Epidermal melanocyte (primary cell): ENCODE measurements at regions not wholly inside any gene's neighbourhood (a gene's known extent, or its start where the extent isn't known, plus 50 kb on each side); places are given as distances from the start of the nearest gene placed in this dataset.

Experiments used
- DNase-seq: peaks from one replicate; pipeline ENCODE4 v3.0.0; 2011; ENCODE audit warnings: low spot score; ENCODE audit not compliant: insufficient read length

- no peak for DNase-seq
Measured at GRCh38 chr4:175530655-175531054, 281.4 kb downstream of the GPM6A start.

DNA sequence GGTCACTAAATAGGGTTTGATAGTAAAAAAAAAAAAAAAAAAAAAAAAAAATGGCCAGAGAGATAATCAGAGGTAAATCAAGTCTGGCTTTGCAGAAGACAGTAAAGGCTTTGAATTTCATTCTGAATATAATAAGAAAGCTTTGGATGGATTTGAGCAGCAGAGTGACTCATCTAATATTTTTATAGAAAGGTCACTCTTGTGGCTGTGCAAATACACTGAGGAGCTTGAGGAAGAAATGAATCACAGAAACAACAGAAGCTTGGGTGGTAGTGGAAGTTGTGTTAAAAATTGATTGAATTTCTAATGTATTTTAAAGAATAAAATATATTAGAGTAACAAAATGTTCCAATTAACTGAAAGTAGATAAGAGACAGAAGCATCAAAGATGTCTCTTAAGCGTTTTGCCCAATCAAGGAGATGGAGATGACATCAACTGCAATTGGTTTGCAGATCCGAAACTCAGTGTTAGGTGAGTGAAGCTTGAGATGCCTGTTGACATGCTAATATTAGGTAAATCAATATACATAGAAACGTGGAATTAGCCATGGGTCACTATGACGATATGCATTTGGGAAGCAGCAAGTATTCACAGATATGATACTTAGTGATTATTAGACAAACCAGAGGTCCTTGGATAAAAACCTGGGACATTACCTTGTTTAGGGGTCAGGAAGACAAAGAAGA is 280.5 kb downstream of the GPM6A start:
- no peak for DNase-seq

DNA sequence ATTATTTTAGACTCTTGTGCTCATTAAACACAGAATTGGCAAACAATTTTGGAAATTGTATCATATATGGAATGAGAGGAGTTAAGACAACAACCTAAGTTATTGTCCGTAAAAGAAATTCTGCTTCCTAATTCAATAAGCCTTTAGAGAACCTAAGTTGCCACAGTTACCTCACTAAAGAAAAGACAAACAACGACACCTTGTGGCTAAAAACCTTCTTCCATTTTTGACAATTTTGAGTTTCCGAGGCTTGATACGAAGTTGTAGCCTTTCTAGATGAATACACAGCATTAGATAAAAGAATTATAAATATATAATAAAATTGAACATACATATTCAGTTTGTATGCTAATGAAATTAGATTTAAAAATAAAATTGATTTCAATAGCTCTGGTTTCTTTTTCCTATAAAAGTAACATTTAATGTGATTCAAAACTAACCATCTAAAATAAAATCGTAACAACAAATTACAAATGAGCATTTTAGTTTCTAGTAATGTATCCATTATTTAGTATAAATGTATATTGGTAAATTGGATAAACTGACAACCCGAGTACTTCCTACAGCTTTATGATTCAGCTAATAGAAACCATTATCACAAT is 275.1 kb downstream of the GPM6A start:
- DNase-seq, result peak; percentile 29

DNA sequence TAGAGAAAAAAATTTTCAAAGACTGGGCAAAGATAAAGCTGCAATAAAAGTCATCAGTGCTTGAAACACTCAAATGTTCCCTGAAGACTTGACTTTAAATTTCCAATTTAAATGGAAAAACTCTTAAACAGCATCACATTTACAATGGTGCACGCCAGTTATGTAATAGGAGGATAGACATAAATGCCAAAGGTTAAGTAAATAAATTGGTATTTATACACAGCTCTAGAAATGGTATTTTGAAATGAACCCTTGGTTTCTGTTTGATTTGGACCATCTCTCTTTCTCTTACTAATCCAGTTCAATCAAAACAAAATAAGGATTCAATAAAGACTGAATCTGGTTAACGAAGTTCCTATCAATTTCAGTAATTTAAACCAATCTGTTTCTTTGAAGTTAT is 272.6 kb downstream of the GPM6A start:
- DNase-seq, result no peak

- no peak for DNase-seq
Measured at GRCh38 chr4:175540151-175540550, 271.9 kb downstream of the GPM6A start.

DNA sequence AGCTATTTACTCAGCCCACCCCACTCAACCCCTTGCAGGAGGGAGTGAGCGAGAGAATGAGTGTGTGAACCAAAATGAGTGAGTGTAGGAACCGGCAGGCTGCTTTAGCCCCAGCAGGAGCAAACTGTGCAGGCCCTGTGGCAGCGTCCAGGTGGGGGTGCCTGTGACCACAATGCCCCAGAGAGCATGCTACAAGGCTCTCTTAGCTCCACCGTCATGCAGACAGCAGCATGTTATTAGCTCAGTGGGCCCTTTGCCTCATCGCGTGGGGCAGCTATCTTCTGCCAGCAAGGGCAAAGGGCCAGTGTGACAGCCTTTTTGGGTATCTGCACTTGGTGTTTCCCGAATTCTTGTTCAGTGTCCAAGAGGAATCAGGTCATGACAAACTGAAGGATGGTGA is 271.3 kb downstream of the GPM6A start:
- no peak for DNase-seq

- no peak for DNase-seq
Measured at GRCh38 chr4:175542786-175543185, 269.3 kb downstream of the GPM6A start.

- no peak for DNase-seq
Measured at GRCh38 chr4:175559126-175559525, 252.9 kb downstream of the GPM6A start.

DNA sequence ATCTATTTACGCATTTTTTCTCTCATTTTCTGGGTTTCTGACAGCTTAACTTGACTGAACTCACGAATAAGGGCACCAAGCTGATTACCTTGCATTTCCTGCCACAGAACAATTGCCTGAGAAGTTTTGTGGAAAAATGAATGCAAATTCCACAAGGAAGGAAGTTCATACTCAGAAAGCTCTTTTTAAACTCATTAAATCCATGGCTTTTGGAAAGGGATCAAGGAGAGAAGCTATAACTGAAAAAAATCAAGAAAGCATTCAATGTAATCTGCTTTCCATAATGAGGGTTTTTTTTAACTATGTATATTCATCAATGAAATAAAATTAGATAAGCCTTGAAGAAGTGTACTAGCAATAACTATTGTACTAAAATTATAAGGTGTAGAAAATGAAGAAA is 252.5 kb downstream of the GPM6A start:
- DNase-seq, result no peak

DNA sequence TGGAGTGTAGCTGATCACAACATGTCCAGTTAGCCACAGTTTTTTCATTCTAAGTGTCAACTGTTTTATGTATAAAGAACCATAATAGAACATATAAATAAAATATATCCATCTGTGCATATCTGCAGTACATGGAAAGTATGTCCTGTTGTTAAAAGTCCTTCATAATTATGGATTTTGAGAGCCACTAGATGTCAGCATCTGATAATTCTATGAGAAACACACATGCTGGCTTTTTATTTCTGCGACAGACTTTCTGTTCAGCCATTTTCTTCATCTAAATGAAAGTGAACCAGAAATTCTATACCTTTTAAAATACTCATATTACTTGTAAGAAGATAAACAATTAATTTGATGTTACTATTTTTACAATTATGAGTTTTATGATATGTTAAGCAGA is 251.5 kb downstream of the GPM6A start:
- peak; percentile 46 for DNase-seq

DNA sequence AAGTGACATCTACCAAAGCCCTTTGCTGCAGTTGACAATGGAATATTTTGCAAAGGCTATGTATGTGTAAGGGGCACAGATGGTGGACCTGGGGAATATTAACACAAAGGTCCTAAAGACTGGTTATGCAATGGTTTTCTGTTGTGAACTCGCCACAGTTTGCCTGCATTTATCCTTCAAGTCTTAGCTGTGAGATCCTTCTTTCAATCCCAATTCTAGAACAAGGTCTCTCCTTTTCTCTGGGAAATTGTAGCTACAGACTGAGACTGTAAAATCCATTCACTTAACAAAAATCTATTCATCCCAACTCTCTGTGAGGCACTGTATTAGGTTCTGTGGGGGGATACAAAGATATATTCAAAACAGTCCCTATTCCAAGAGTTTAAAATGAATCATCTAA is 250.4 kb downstream of the GPM6A start:
- no peak for DNase-seq

DNA sequence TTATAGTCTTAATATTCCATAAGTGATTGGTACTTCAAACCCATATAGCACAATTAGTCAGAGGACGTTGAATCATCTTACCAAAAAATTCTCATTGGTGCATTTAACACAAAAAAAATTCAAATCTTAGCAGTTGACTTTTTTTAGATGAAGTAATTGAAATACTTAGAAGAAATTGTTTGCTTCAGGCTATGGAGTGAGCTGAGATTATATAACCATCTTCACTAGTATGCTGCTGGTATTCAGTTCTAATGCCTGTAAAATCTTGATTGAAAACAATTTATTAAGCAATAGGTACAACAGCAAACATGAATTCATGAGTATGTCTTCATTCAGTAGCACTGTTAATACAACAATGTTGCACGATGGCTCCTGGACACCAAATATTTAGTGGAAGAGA is 250.0 kb downstream of the GPM6A start:
- DNase-seq, result no peak

- DNase-seq, result no peak
Measured at GRCh38 chr4:175562542-175562941, 249.5 kb downstream of the GPM6A start.
